Tibial nerve (tissue), 4 donors: ENCODE measurements at regions not wholly inside any gene's neighbourhood (a gene's known extent, or its start where the extent isn't known, plus 50 kb on each side); places are given as distances from the start of the nearest gene placed in this dataset.

Experiments used
- DNase-seq, 2 donors: peaks; one replicate each; pipeline ENCODE4 v3.0.0-alpha.2; 2019; ENCODE audit warnings: low spot score in 2 of 2
- H3K27ac ChIP-seq, 4 donors: fragments of 200-600 bp; sonication (generic) in 3 of 4; one replicate each; pipeline ENCODE4 v1.5.1; 2017 to 2019; ENCODE audit warnings: mild to moderate bottlenecking in 1 of 4
- H3K27me3 ChIP-seq, 2 donors: fragments of 200-600 bp; sonication (generic) in 1 of 2; one replicate each; pipeline versions ENCODE4 v1.5.1 to v1.6.0; 2017 to 2019
- H3K36me3 ChIP-seq, 3 donors: fragments of 200-600 bp; sonication (generic); one replicate each; pipeline ENCODE4 v1.5.1; 2018 to 2019
- H3K4me1 ChIP-seq, 4 donors: fragments of 200-600 bp; sonication (generic) in 3 of 4; one replicate each; pipeline ENCODE4 v1.5.1; 2017 to 2019
- H3K4me3 ChIP-seq, 4 donors: fragments of 200-600 bp; sonication (generic) in 3 of 4; one replicate each; pipeline ENCODE4 v1.5.1; 2017 to 2019; ENCODE audit warnings: mild to moderate bottlenecking in 1 of 4, moderate library complexity in 1 of 4
- H3K9me3 ChIP-seq, 4 donors: fragments of 200-600 bp; sonication (generic) in 3 of 4; one replicate each; pipeline ENCODE4 v1.5.1; 2017 to 2019
- CTCF ChIP-seq, 5 experiments: fragments of 200-600 bp in 3 of 5; fragments of 450-650 bp in 2 of 5; sonication (generic) in 3 of 5; IDR thresholded peaks; one replicate each; pipeline ENCODE4 v1.5.1; 2016 to 2019; ENCODE audit warnings: antibody characterized with exemption in 5 of 5, mild to moderate bottlenecking in 3 of 5, moderate library complexity in 2 of 5
- EP300 ChIP-seq, 2 donors: sonication (generic); formaldehyde crosslinking; IDR thresholded peaks; one replicate each; pipeline ENCODE4 v1.6.1; 2017; ENCODE audit warnings: antibody characterized with exemption in 2 of 2, mild to moderate bottlenecking in 1 of 2
- POLR2A ChIP-seq, 2 donors: fragments of 450-650 bp; IDR thresholded peaks; one replicate each; pipeline ENCODE4 v1.6.1; 2017; ENCODE audit warnings: antibody characterized with exemption in 2 of 2, mild to moderate bottlenecking in 2 of 2, moderate library complexity in 2 of 2
- WGBS, 2 donors: methylation state at CpG; one replicate each; pipeline ENCODE4 v1.1.5; 2018; 5-methylcytosine and 5-hydroxymethylcytosine counted together

- H3K27me3 ChIP-seq = peaks cover 0 to 4% of the 10 kb centered on the region in 2 donors
- 92 to 97% methylated on average over 1 of the region's 1 CpG for WGBS, 2 donors
- no peak overlapping the region for H3K4me3 ChIP-seq
- H3K36me3 ChIP-seq = no peaks in the 10 kb centered on the region
- H3K27ac ChIP-seq = no peak overlapping the region
- DNase-seq = no peak
- H3K4me1 ChIP-seq = no peaks in the 10 kb centered on the region
- no peak for TF ChIP-seq POLR2A (IDR thresholded peaks at IDR 0.05)
- no peaks in the 10 kb centered on the region for H3K9me3 ChIP-seq
Observed at GRCh38 chr1:230494514-230494913, 68.4 kb upstream of the PGBD5 start.

- H3K27ac ChIP-seq = no peak overlapping the region
- H3K9me3 ChIP-seq = no peaks in the 10 kb centered on the region
- TF ChIP-seq EP300 (IDR thresholded peaks at IDR 0.05) (no peak), POLR2A (IDR thresholded peaks at IDR 0.05) (no peak), CTCF (IDR thresholded peaks at IDR 0.05) (no peak)
- H3K36me3 ChIP-seq = no peaks in the 10 kb centered on the region
- DNase-seq = no peak
- peaks cover 0 to 4% of the 10 kb centered on the region in 2 donors for H3K27me3 ChIP-seq
- H3K4me3 ChIP-seq = no peak overlapping the region
- WGBS, 2 donors = 76 to 94% methylated on average over 1 of the region's 1 CpG
- no peaks in the 10 kb centered on the region for H3K4me1 ChIP-seq
Observed at GRCh38 chr1:230494026-230494425, 67.9 kb upstream of the PGBD5 start.

GRCh38 chr1:230493264-230493663, 67.1 kb upstream of the PGBD5 start:
- no peaks in the 10 kb centered on the region for H3K4me1 ChIP-seq
- TF ChIP-seq EP300 (IDR thresholded peaks at IDR 0.05) = no peak
- no peak for TF ChIP-seq POLR2A (IDR thresholded peaks at IDR 0.05)
- no peak for TF ChIP-seq CTCF (IDR thresholded peaks at IDR 0.05)
- no peak overlapping the region for H3K27ac ChIP-seq
- DNase-seq = no peak
- 58 to 60% methylated on average over 3 of the region's 3 CpGs for WGBS, 2 donors
- H3K27me3 ChIP-seq = peaks cover 0 to 4% of the 10 kb centered on the region in 2 donors
- no peaks in the 10 kb centered on the region for H3K36me3 ChIP-seq
- no peak overlapping the region for H3K4me3 ChIP-seq
- no peaks in the 10 kb centered on the region for H3K9me3 ChIP-seq

- 97 to 98% methylated on average over 2 of the region's 2 CpGs for WGBS, 2 donors
Observed at GRCh38 chr1:230490436-230490835, 64.3 kb upstream of the PGBD5 start.

GRCh38 chr1:230487773-230488428, 61.8 kb upstream of the PGBD5 start:
- H3K27me3 ChIP-seq = no peaks in the 10 kb centered on the region
- no peak overlapping the region for H3K27ac ChIP-seq
- no peak for DNase-seq
- 68 to 69% methylated on average over 4 of the region's 4 CpGs for WGBS, 2 donors
- no peak for TF ChIP-seq CTCF (IDR thresholded peaks at IDR 0.05)
- no peak for TF ChIP-seq EP300 (IDR thresholded peaks at IDR 0.05)
- no peak for TF ChIP-seq POLR2A (IDR thresholded peaks at IDR 0.05)
- no peaks in the 10 kb centered on the region for H3K36me3 ChIP-seq
- H3K4me1 ChIP-seq = no peaks in the 10 kb centered on the region
- H3K4me3 ChIP-seq = no peak overlapping the region
- H3K9me3 ChIP-seq = no peaks in the 10 kb centered on the region

More at GRCh38 chr1:230490436-230490835, 64.3 kb upstream of the PGBD5 start:
- Histone ChIP-seq H3K27me3 (peaks cover 0 to 4% of the 10 kb centered on the region in 2 donors), H3K36me3 (no peaks in the 10 kb centered on the region), H3K27ac (no peak overlapping the region), H3K4me1 (no peaks in the 10 kb centered on the region), H3K9me3 (no peaks in the 10 kb centered on the region), H3K4me3 (no peak overlapping the region)
- no peak for DNase-seq
- no peak for TF ChIP-seq EP300 (IDR thresholded peaks at IDR 0.05)
- TF ChIP-seq CTCF (IDR thresholded peaks at IDR 0.05) = no peak
- no peak for TF ChIP-seq POLR2A (IDR thresholded peaks at IDR 0.05)
